Memory B cell (primary cell): ENCODE measurements at regions not wholly inside any gene's neighbourhood (a gene's known extent, or its start where the extent isn't known, plus 50 kb on each side); places are given as distances from the start of the nearest gene placed in this dataset.

Source experiments
- ATAC-seq: fragments of 150-1000 bp; cut with Tn5 transposase; 2 replicates; pipeline ENCODE4 v1.10.0; 2021; ENCODE audit warnings: low read depth, mild to moderate bottlenecking, moderate library complexity
- DNase-seq, 2 donors: peaks; one replicate each; pipeline ENCODE4 v3.0.0; 2022; ENCODE audit warnings: low spot score in 2 of 2
- H3K27ac Mint-ChIP-seq: one replicate; pipeline ENCODE4 v1.8.0; 2022; ENCODE audit warnings: mild to moderate bottlenecking, moderate library complexity, mixed read lengths
- H3K27me3 Mint-ChIP-seq: one replicate; pipeline ENCODE4 v1.8.0; 2022; ENCODE audit warnings: mixed read lengths
- H3K36me3 Mint-ChIP-seq: one replicate; pipeline ENCODE4 v1.8.0; 2022; ENCODE audit warnings: mild to moderate bottlenecking, mixed read lengths
- H3K4me1 Mint-ChIP-seq: one replicate; pipeline ENCODE4 v1.8.0; 2022; ENCODE audit warnings: mixed read lengths
- H3K4me3 Mint-ChIP-seq: one replicate; pipeline ENCODE4 v1.8.0; 2022; ENCODE audit warnings: mild to moderate bottlenecking, moderate library complexity, mixed read lengths
- H3K9me3 Mint-ChIP-seq: one replicate; pipeline ENCODE4 v1.8.0; 2022; ENCODE audit warnings: mixed read lengths

GRCh38 chr15:60057554-60057953 is 53.4 kb downstream of the FOXB1 start:
- H3K4me3 Mint-ChIP-seq: no peak overlapping the region
- peaks cover 15% of the 10 kb centered on the region for H3K9me3 Mint-ChIP-seq
- H3K27ac Mint-ChIP-seq: no peak overlapping the region
- peaks cover 16% of the 10 kb centered on the region for H3K27me3 Mint-ChIP-seq
- H3K36me3 Mint-ChIP-seq: no peaks in the 10 kb centered on the region
- ATAC-seq: no peak
- DNase-seq: no peak
- H3K4me1 Mint-ChIP-seq: no peaks in the 10 kb centered on the region

DNA sequence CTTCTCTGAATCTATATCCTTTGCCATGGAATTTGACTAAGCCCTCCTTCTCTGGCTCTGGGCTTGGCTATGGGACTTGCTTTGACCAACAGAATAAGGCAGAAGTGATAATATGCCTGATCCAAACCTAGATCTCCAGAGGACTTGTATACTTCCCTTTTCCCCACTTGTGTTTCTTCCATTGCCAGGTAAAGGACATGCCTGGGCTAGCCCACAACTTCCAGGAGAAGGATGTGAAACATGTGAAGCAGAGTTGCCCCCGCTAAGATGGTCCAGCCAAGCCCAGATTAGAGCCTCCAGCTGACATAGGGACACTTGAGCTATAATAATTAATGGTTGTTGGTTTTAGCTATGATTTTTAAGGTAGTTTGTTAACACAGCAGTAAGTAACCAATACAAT is 55.1 kb downstream of the FOXB1 start:
- H3K27me3 Mint-ChIP-seq: peaks cover 13% of the 10 kb centered on the region
- H3K4me3 Mint-ChIP-seq: no peak overlapping the region
- no peaks in the 10 kb centered on the region for H3K36me3 Mint-ChIP-seq
- DNase-seq: no peak
- no peak overlapping the region for H3K27ac Mint-ChIP-seq
- H3K4me1 Mint-ChIP-seq: no peaks in the 10 kb centered on the region
- no peak for ATAC-seq
- H3K9me3 Mint-ChIP-seq: peaks cover 15% of the 10 kb centered on the region

GRCh38 chr15:60061758-60062157 is 57.6 kb downstream of the FOXB1 start:
- Mint-ChIP-seq H3K27me3 (peaks cover 19% of the 10 kb centered on the region), H3K27ac (no peak overlapping the region), H3K4me1 (no peaks in the 10 kb centered on the region), H3K9me3 (peaks cover 15% of the 10 kb centered on the region), H3K4me3 (no peak overlapping the region), H3K36me3 (no peaks in the 10 kb centered on the region)
- no peak for DNase-seq
- ATAC-seq: no peak

- Mint-ChIP-seq H3K36me3 (no peaks in the 10 kb centered on the region), H3K27me3 (peaks cover 14% of the 10 kb centered on the region), H3K27ac (no peak overlapping the region), H3K4me1 (no peaks in the 10 kb centered on the region), H3K9me3 (peaks cover 15% of the 10 kb centered on the region), H3K4me3 (no peak overlapping the region)
- no peak for ATAC-seq
- DNase-seq: no peak
Observed at GRCh38 chr15:60062826-60063225, 58.7 kb downstream of the FOXB1 start.

- H3K27me3 Mint-ChIP-seq: peaks cover 12% of the 10 kb centered on the region
- H3K27ac Mint-ChIP-seq: no peak overlapping the region
- peaks cover 10% of the 10 kb centered on the region for H3K9me3 Mint-ChIP-seq
- ATAC-seq: no peak
- H3K4me1 Mint-ChIP-seq: no peaks in the 10 kb centered on the region
- no peak overlapping the region for H3K4me3 Mint-ChIP-seq
- no peak for DNase-seq
- no peaks in the 10 kb centered on the region for H3K36me3 Mint-ChIP-seq
Observed at GRCh38 chr15:60065951-60066350, 61.8 kb downstream of the FOXB1 start.

- Mint-ChIP-seq H3K4me3 (no peak overlapping the region), H3K27ac (no peak overlapping the region), H3K27me3 (peaks cover 12% of the 10 kb centered on the region), H3K36me3 (peaks cover 2% of the 10 kb centered on the region), H3K4me1 (no peaks in the 10 kb centered on the region), H3K9me3 (peaks cover 2% of the 10 kb centered on the region)
- DNase-seq (no peak), ATAC-seq (no peak)
Observed at GRCh38 chr15:60070838-60071493, 66.9 kb downstream of the FOXB1 start.

DNA sequence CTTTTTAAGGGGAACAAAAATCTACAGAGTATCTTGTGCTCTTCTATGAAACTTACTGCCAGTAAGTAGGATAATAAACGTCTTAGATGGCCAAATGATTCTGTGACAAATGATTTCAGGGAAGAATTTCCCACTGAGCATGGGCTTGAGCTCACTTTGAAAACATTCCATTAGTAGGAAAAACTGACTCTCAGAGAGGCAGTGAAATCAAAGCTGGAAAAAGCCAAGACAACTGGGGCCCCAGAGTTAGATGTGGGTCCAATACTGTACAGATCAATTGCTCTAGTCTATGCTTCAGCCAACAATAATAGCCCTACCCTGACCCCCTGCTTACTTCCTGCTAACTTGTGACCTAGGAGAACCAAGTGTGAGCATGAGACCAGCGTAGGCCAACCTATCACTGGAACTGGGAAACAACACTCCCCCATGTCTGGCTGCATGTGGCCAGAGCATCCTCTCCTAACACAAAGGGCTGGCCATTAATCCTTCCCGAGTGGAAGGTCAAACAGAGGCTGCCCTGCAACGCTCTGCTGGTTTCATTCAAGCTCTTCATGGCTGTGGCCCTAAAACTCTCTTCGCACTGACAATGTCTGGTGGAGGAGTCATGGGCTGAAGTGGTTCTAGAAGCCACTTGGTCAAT is 68.8 kb downstream of the FOXB1 start:
- H3K27me3 Mint-ChIP-seq: peaks cover 6% of the 10 kb centered on the region
- no peak overlapping the region for H3K4me3 Mint-ChIP-seq

GRCh38 chr15:60073466-60073840 is 69.3 kb downstream of the FOXB1 start:
- Mint-ChIP-seq H3K27me3 (peaks cover 4% of the 10 kb centered on the region), H3K27ac (no peak overlapping the region), H3K4me1 (no peaks in the 10 kb centered on the region), H3K36me3 (peaks cover 2% of the 10 kb centered on the region), H3K9me3 (peaks cover 2% of the 10 kb centered on the region), H3K4me3 (no peak overlapping the region)
- DNase-seq (no peak), ATAC-seq (no peak)

More for the DNA sequence above, 68.8 kb downstream of the FOXB1 start:
- DNase-seq (no peak), ATAC-seq (no peak)
- Mint-ChIP-seq H3K36me3 (peaks cover 2% of the 10 kb centered on the region), H3K27ac (no peak overlapping the region), H3K4me1 (no peaks in the 10 kb centered on the region), H3K9me3 (peaks cover 2% of the 10 kb centered on the region)

- Mint-ChIP-seq H3K36me3 (peaks cover 2% of the 10 kb centered on the region), H3K4me3 (no peak overlapping the region), H3K4me1 (no peaks in the 10 kb centered on the region), H3K27ac (no peak overlapping the region), H3K9me3 (peaks cover 2% of the 10 kb centered on the region), H3K27me3 (peaks cover 2% of the 10 kb centered on the region)
- ATAC-seq (no peak), DNase-seq (no peak)
Observed at GRCh38 chr15:60074181-60074885, 70.2 kb downstream of the FOXB1 start.

GRCh38 chr15:60076045-60076444 is 71.9 kb downstream of the FOXB1 start:
- no peak overlapping the region for H3K4me3 Mint-ChIP-seq
- no peak overlapping the region for H3K27ac Mint-ChIP-seq
- peaks cover 2% of the 10 kb centered on the region for H3K9me3 Mint-ChIP-seq
- DNase-seq (no peak), ATAC-seq (no peak)
- H3K4me1 Mint-ChIP-seq: no peaks in the 10 kb centered on the region
- H3K27me3 Mint-ChIP-seq: peaks cover 4% of the 10 kb centered on the region
- peaks cover 2% of the 10 kb centered on the region for H3K36me3 Mint-ChIP-seq

- DNase-seq: no peak
- no peak for ATAC-seq
- Mint-ChIP-seq H3K9me3 (peaks cover 2% of the 10 kb centered on the region), H3K4me1 (no peaks in the 10 kb centered on the region), H3K4me3 (no peak overlapping the region), H3K27ac (no peak overlapping the region), H3K36me3 (peaks cover 2% of the 10 kb centered on the region), H3K27me3 (peaks cover 5% of the 10 kb centered on the region)
Observed at GRCh38 chr15:60076582-60077276, 72.6 kb downstream of the FOXB1 start.

GRCh38 chr15:60077581-60078359 is 73.7 kb downstream of the FOXB1 start:
- H3K36me3 Mint-ChIP-seq: peaks cover 2% of the 10 kb centered on the region
- H3K27me3 Mint-ChIP-seq: peaks cover 9% of the 10 kb centered on the region
- ATAC-seq (no peak), DNase-seq (no peak)
- no peak overlapping the region for H3K4me3 Mint-ChIP-seq
- H3K4me1 Mint-ChIP-seq: no peaks in the 10 kb centered on the region
- H3K27ac Mint-ChIP-seq: no peak overlapping the region
- peaks cover 2% of the 10 kb centered on the region for H3K9me3 Mint-ChIP-seq

GRCh38 chr15:60079210-60079609 is 75.1 kb downstream of the FOXB1 start:
- no peaks in the 10 kb centered on the region for H3K9me3 Mint-ChIP-seq
- H3K27ac Mint-ChIP-seq: no peak overlapping the region
- ATAC-seq (no peak), DNase-seq (no peak)
- H3K4me1 Mint-ChIP-seq: no peaks in the 10 kb centered on the region
- H3K27me3 Mint-ChIP-seq: peaks cover 7% of the 10 kb centered on the region
- H3K4me3 Mint-ChIP-seq: no peak overlapping the region
- H3K36me3 Mint-ChIP-seq: no peaks in the 10 kb centered on the region
